HG03039 (cell line): ENCODE measurements at regions not wholly inside any gene's neighbourhood (a gene's known extent, or its start where the extent isn't known, plus 50 kb on each side); places are given as distances from the start of the nearest gene placed in this dataset.

Experiments
- ATAC-seq: cut with Tn5 transposase; IDR thresholded peaks from one replicate; pipeline ENCODE4 v1.9.1; 2021; ENCODE audit warnings: mild to moderate bottlenecking, moderate library complexity; ENCODE audit not compliant: unreplicated experiment

GRCh38 chr20:60540591-60540990 lies 582.4 kb downstream of the CDH26 start:
- ATAC-seq = no peak

- ATAC-seq = no peak
Measured at GRCh38 chr20:60541991-60542390, 583.8 kb downstream of the CDH26 start.

DNA sequence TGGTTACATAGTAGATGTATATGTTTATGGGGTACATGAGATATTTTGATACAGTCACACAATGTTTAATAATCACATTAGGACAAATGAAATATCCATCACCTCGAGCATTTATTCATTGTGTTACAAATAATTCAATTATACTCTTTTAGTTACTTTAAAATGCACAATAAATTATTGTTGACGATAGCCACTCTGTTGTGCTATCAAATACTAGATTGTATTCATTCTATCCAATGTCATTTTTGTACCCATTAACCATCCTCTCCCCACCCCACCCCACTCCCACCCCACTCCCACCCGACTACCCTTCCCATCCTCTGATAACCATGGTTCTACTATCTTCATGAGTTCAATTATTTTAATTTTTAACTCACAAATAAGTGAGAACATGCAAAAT lies 585.4 kb downstream of the CDH26 start:
- no peak for ATAC-seq

DNA sequence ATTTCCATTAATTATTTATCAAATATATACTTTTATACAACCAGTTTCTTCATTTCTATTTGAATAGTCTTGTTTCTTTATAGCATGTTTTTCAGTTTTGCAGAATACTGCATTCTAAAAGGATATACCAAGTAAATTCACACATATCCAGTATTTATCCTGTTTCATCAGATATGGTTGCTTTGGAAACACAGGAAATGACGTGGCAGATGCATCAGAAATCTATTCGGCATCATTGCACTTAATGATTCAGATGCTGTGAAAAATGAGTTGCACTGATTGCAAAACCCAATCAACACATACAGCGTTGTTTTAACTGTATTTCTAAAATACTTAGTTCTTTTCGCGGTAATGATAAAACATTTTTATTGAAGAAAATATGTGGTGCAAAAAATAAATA lies 594.9 kb downstream of the CDH26 start:
- no peak for ATAC-seq

DNA sequence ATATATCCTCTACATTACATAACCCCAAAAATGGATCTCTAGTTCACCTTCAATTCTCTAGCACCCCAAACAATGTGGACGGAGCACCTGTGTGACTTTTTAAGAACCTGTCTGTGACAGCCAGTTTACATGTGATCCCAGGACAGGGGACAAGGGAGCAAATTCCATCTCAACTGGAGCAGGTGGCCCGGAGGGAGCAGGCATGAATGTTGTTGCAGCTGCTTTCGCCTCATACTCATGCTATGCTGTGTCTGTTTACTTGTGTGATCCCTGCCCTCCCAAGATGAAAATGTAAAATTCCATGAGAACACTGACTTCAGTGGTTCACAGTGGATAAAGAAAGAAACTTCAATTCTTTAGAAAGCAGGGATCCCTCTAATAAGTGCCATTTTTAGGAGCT lies 600.3 kb downstream of the CDH26 start:
- ATAC-seq = no peak

DNA sequence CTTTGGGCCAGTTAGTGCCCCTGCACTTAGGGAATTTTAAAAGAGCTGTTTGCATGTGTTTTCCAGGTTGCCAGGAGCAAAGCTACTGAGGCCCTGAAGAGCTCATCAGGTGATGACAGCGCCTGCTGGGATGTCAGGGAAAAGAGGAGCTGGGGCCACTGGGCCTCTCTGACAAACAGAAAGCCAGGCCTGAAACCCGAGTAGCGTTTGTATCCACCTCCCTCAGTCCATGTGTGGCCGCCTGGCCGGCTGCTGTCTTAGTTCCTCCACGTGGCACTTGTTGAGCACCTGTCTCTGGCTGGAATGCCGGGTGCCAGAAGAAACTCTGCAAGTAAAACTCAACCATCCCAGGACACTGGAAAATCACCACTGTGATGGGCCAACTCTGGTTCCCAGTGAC lies 601.2 kb downstream of the CDH26 start:
- ATAC-seq = no peak

GRCh38 chr20:60561052-60561451 lies 602.8 kb downstream of the CDH26 start:
- ATAC-seq = no peak

- ATAC-seq = no peak
Measured at GRCh38 chr20:60565083-60565482, 606.9 kb downstream of the CDH26 start.

- no peak for ATAC-seq
Measured at GRCh38 chr20:60565551-60565950, 607.3 kb downstream of the CDH26 start.

- no peak for ATAC-seq
Measured at GRCh38 chr20:60569116-60569515, 610.9 kb downstream of the CDH26 start.

DNA sequence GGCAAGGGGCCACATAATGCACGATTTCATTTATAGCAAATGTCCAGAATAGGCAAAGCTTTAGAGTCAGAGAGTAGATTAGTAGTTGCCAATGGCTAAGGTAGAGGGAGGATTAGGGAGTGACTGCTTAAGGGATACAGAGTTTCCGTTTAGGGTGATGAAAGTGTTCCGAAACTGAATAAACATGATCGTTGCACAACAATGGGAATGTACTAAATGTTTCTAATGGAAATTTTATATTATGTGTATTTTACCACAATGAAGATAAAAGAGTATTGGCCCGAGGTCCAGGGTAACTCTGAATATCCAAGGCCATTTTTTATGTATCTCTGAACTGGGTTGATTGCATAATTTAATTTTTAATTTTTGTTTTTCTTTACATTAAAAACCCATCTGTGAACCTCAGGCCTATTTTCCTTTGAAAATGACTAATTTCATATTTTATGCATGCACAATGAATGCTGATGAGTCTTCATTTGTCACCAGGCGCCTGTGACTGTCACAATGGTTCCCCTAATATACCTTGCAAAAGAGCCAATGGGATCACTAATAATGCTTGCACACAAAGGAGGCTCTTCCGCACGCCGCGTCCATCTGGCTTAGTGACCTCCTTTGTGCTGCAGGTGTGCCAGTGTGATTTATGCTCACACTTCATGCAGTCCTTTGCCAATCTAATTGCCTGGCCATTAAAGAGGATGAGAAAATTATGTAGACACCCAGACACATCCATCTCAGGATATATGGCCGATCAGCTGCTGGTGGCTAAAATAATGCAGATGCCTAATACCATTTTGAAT lies 612.5 kb downstream of the CDH26 start:
- no peak for ATAC-seq

GRCh38 chr20:60573003-60573680 lies 614.9 kb downstream of the CDH26 start:
- no peak for ATAC-seq

DNA sequence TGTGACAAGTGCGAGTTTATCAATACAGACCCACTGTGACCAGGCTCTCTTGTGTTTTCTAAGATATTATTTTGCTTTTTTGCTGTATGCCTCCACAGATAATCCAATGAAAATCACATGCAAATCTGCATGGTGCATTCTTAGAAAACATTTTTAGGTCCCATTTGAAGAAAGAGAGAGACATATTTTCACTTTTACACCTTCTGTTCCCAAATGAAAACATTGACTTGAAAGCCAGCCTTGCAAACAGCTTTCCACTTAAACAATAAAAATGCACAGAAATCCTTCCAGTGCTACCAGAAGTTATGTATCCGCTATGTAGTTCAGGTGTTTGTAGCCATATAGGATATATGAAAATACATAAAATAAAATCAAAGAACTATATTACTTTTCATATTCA lies 618.0 kb downstream of the CDH26 start:
- no peak for ATAC-seq

DNA sequence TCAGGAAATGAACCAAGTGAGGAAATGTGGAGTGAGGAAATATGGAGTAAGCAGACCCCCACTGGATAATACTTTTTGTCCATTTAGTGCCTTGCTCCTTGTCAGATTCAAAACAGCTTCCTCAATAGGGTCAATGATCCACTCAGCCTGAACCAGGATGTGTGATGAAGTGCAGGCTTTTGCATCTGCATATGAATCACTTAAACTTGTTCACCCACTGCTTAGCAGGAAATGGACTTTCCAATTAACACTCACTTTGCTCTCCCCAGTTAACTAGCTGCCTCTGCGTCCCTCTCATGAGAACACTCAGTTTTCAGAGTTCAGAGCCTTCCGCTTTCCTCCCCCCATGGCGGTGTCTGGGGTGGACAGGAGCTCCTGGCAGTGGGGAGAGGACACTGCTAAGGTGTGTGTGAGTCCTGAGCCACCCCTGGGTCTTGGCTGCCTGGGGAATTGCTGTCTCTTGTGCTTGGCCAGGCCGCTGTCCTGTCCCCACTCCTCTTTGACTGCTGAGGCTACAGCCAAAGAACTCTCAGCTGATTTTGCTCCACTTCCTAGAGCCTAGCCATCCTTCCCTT lies 621.8 kb downstream of the CDH26 start:
- ATAC-seq = no peak

GRCh38 chr20:60581606-60582115 lies 623.4 kb downstream of the CDH26 start:
- no peak for ATAC-seq

DNA sequence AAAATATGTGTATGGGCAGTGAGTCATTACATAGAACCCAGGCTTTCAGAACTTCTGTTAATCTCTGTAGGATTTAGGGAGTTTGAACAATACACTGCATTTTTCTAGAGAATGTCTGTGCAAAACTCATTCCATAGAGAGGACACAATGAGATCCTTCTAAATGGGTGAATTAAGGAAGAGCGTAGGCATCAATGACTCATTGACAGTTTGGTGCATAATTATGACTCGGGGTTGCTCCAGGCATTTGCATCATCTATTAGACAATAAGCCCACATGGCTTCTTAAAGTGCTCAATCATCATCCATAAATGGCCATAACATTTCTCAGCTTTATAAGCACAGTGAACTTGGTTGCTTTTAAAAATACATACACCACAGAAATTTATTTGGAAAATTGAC lies 625.5 kb downstream of the CDH26 start:
- no peak for ATAC-seq

DNA sequence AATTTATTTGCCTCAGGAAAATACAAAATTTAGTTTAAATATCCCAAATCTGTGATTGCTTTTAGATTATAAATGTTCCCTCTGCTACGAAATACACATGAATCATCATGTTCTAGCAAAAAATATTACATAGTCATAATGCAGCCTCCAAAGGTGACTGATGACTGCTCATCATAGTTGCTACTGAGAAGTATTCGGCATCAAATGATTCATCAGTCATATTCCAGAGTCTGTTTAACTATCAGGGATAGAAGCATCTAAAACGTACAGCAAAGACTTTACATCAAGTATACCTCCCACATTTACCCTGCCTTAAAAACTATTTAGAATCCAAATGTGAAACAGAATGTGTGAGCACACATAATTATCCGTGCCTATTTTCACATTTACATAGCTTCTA lies 626.0 kb downstream of the CDH26 start:
- ATAC-seq = no peak

DNA sequence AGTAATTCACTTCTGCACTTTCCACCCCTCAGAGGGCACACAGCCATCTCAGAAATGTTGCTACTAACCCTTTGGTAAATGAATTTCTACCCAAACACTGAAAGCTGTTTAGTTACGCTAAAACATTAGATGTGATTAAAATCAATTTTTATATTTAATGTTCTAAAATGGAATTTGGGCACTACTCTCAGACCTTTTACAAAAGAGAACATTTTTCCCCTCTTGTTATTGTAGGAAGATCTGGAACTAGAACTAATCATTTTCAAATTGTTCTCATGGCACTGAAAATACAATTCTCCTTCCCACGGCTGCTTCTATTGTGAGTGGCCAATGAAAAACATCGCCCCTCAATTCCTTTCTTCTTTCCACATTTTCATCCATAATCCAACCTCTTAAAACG lies 627.4 kb downstream of the CDH26 start:
- no peak for ATAC-seq

- ATAC-seq = no peak
Measured at GRCh38 chr20:60586269-60587050, 628.2 kb downstream of the CDH26 start.

- ATAC-seq = no peak
Measured at GRCh38 chr20:60587986-60588385, 629.8 kb downstream of the CDH26 start.

DNA sequence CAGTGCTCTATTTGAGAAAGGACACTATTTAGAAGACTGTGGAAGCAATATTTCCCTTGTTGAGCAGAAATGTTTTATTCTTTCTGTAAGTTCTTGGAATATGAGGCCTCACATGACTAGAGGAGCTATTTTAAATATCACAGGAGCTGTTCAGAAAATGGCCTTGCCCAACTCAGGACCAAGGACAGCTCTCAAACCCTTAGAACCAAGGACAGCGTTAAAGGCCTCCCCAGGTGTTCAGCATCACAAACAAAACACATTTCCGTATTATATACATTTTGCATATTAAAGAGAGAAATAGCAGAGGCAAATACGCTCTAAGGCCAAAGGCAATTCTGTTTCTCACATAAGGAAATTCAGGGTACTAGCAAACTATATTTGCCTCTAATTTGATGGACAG lies 631.4 kb downstream of the CDH26 start:
- no peak for ATAC-seq
